ENCODE measurements at regions not wholly inside any gene's neighbourhood (a gene's known extent, or its start where the extent isn't known, plus 50 kb on each side); places are given as distances from the start of the nearest gene placed in this dataset.
"Not testable (repeated sequence)": the region's sequence is repeated elsewhere in the genome, so short reads cannot be mapped to it uniquely, and the experiment has no call there.

GRCh38 chr12:68510397-68510796 is 100.3 kb upstream of the RAP1B start:
- no peak for DNase-seq

GRCh38 chr12:68514807-68515411 is 95.8 kb upstream of the RAP1B start:
- no peak for DNase-seq

- no peak for DNase-seq
Measured at GRCh38 chr12:68515793-68516192, 94.9 kb upstream of the RAP1B start.

- no peak for DNase-seq
Measured at GRCh38 chr12:68521321-68521839, 89.3 kb upstream of the RAP1B start.

- DNase-seq, result no peak
Measured at GRCh38 chr12:68521848-68522502, 88.7 kb upstream of the RAP1B start.

GRCh38 chr12:68529466-68529865 is 81.2 kb upstream of the RAP1B start:
- no peak for DNase-seq

- no peak for DNase-seq
Measured at GRCh38 chr12:68529869-68530268, 80.8 kb upstream of the RAP1B start.

- DNase-seq, result no peak
Measured at GRCh38 chr12:68530299-68530698, 80.4 kb upstream of the RAP1B start.

GRCh38 chr12:68530965-68531364 is 79.7 kb upstream of the RAP1B start:
- DNase-seq, result no peak

GRCh38 chr12:68532204-68532886 is 78.4 kb upstream of the RAP1B start:
- no peak for DNase-seq

GRCh38 chr12:68532887-68533248 is 77.8 kb upstream of the RAP1B start:
- DNase-seq, result no peak

GRCh38 chr12:68534108-68534507 is 76.6 kb upstream of the RAP1B start:
- DNase-seq, result no peak

- no peak for DNase-seq
Measured at GRCh38 chr12:68536885-68537485, 73.7 kb upstream of the RAP1B start.

GRCh38 chr12:68537571-68537970 is 73.1 kb upstream of the RAP1B start:
- no peak for DNase-seq

- no peak for DNase-seq
Measured at GRCh38 chr12:68538726-68539614, 71.7 kb upstream of the RAP1B start.

- no peak for DNase-seq
Measured at GRCh38 chr12:68539615-68539952, 71.1 kb upstream of the RAP1B start.

- DNase-seq, result not testable (repeated sequence)
Measured at GRCh38 chr12:68540768-68541167, 69.9 kb upstream of the RAP1B start.

- DNase-seq, result not testable (repeated sequence)
Measured at GRCh38 chr12:68547318-68547717, 63.4 kb upstream of the RAP1B start.

- DNase-seq, result not testable (repeated sequence)
Measured at GRCh38 chr12:68552605-68553195, 58.0 kb upstream of the RAP1B start.

GRCh38 chr12:68557011-68557730 is 53.5 kb upstream of the RAP1B start:
- no peak for DNase-seq

- no peak for DNase-seq
Measured at GRCh38 chr12:68559246-68559645, 51.5 kb upstream of the RAP1B start.
